ENCODE measurements at regions not wholly inside any gene's neighbourhood (a gene's known extent, or its start where the extent isn't known, plus 50 kb on each side); places are given as distances from the start of the nearest gene placed in this dataset.

DNA sequence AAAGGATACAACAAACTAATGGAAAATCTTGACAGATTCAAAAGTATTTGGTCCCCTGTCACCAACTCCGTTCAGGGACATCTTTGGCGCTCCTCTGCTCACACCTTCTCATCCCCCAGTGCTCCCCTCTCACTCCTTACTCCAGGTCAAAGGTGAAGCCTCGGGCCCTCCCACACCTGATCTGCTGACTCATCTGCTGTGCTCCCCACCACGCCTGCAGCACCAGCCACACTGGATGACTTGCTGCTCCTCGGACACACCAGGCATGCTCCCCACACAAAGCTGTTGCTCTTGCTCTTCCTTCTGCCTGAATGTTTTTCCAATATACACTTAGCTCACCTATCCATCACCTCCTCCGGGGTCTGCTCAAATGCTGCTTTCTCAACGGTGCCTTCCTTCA is 123.4 kb downstream of the ESM1 start:
- no peak overlapping the region for H3K27ac ChIP-seq
- no peak for TF ChIP-seq CTCF (conservative IDR thresholded peaks at IDR 0.05)

DNA sequence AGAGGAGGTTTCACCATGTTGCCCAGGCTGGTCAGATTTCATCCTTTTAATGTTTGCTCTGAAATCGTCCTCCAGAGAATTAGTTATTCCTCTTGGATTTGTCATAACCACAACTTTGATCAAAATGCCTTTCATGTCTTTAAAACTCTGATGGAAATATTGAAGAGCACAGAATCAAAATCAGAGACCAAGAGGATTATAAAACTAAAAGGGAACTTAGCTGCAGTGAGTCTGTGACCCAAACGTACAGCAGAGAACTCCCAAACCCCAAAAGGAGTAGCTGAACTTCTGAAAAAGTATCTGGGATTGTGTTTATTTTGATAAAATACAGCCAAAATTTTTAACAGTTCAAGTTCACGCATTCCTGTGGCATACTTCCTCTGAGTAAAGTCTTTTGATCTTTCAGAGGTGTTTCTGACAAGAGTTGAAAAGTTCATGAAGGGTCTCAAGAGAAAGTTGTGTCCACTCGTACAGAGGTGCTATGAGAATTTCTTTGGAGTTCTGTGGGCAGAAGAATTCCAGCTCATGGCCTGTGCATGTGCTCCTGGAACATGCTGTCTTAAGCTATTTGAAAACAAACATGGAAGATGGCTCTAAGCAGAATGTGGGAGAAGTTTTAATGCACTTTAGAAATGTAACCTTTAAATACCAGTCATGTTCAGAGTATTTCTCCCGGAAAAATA is 124.0 kb downstream of the ESM1 start:
- no peak for TF ChIP-seq CTCF (conservative IDR thresholded peaks at IDR 0.05)
- H3K27ac ChIP-seq, result no peak overlapping the region

- H3K27ac ChIP-seq, result no peak overlapping the region
- TF ChIP-seq CTCF (conservative IDR thresholded peaks at IDR 0.05), result no peak
These were observed 125.1 kb downstream of the ESM1 start for GRCh38 chr5:54860321-54860720.

- TF ChIP-seq CTCF (conservative IDR thresholded peaks at IDR 0.05), result no peak
- no peak overlapping the region for H3K27ac ChIP-seq
These were observed 126.1 kb downstream of the ESM1 start for GRCh38 chr5:54859316-54859715.

GRCh38 chr5:54854883-54855581 is 130.4 kb downstream of the ESM1 start:
- no peak overlapping the region for H3K27ac ChIP-seq
- no peak for TF ChIP-seq CTCF (conservative IDR thresholded peaks at IDR 0.05)

DNA sequence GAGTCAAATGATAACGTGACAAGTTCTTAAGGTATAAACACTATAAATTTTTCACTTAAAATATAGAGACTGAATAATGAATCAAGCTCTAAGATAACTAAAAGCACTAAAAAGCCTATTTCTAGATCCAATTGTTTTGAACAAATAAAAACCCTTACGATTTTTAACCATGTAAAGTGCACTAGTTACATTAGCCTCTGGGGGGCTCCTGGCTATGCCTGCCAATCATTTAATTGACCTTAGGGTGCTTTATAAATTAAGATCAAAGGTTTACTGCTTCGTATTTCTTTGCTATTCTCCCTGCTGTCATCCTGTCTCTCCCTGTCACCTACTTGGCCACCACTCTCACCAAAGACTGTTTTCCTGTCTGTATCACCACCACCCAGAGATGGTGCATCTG is 133.4 kb downstream of the ESM1 start:
- no peak overlapping the region for H3K27ac ChIP-seq
- peak; percentile 13; the same call in 1 of the 2 replicates for TF ChIP-seq CTCF (conservative IDR thresholded peaks at IDR 0.05)

DNA sequence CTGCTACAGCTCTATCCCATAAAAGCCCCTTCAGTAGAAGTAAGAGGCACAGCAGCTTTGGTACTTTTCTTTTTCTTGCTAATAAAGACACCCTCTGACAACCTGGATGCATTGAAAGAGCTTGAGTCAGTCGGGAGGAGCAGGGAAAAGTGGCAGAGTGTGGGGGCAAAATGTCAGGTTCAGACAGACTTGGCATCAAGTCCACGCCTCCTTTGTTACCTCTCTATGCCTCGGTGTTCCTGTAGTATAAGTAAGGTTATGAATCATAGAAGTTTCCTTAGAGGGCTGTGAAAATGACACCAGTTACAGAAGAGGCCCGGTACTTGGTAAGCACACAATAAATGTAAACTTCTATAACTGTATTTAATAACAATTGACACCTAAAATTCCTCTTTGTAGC is 133.9 kb downstream of the ESM1 start:
- H3K27ac ChIP-seq, result no peak overlapping the region
- no peak for TF ChIP-seq CTCF (conservative IDR thresholded peaks at IDR 0.05)
